ENCODE measurements at regions not wholly inside any gene's neighbourhood (a gene's known extent, or its start where the extent isn't known, plus 50 kb on each side); places are given as distances from the start of the nearest gene placed in this dataset.

GRCh38 chr6:138562691-138563090 lies 63.4 kb upstream of the NHSL1 start:
- no peak for DNase-seq (ENCODE audit: low read depth, low spot score)
- H3K27me3 ChIP-seq (ENCODE audit: control insufficient read depth in 2 of 2, insufficient read depth in 2 of 2, low read length in 2 of 2): no peaks in the 10 kb centered on the region
- no peak for FAIRE-seq
- CTCF ChIA-PET: no interaction called here
- H3K4me3 ChIP-seq (replicated peaks in 1 of 3; ENCODE audit: insufficient read depth in 1 of 3, low read depth in 1 of 3, low read length in 3 of 3): no peak overlapping the region
- H3K4me2 ChIP-seq (ENCODE audit: insufficient read depth, low read length): no peak overlapping the region
- no peak overlapping the region for H3K27ac ChIP-seq (ENCODE audit: insufficient read depth, low read depth, low read length)
- dilution Hi-C loops (cut with MboI; ENCODE audit: extremely low pct_ligation_motif_present, low sequenced_read_pairs): no loop called here
- peaks cover 53% of the 10 kb centered on the region for H3K79me2 ChIP-seq (ENCODE audit: control insufficient read depth, insufficient read depth, low read length)
- H3K36me3 ChIP-seq (ENCODE audit: control insufficient read depth in 2 of 2, extremely low read depth in 1 of 2, insufficient read depth in 2 of 2, low read length in 2 of 2): no peaks in the 10 kb centered on the region
- no TSS peak for BruUV-seq (replicated peaks)
- H3K9me3 ChIP-seq (replicated peaks; ENCODE audit: control insufficient read depth, insufficient read depth, low read length): no peaks in the 10 kb centered on the region
- no peak overlapping the region for H3K9ac ChIP-seq (replicated peaks; ENCODE audit: extremely low read depth, insufficient read depth, low read length)
- POLR2A ChIA-PET: no interaction called here
- TF ChIP-seq POLR2A (IDR thresholded peaks at IDR 0.05; ENCODE audit: low read depth, low read length): no peak
- no peak for TF ChIP-seq JUN (IDR thresholded peaks at IDR 0.05; ENCODE audit: borderline replicate concordance, insufficient read depth, insufficient read length, low read depth)
- no peak for TF ChIP-seq EZH2 (IDR thresholded peaks at IDR 0.05; ENCODE audit: borderline replicate concordance, low read depth, low read length, severe bottlenecking)
- no peak for TF ChIP-seq GATA2 (IDR thresholded peaks at IDR 0.05; ENCODE audit: insufficient read depth, insufficient read length, low read depth, low read length)
- TF ChIP-seq MYC (IDR thresholded peaks at IDR 0.05; ENCODE audit: low read depth, low read length): no peak
- no peak for TF ChIP-seq POLR2AphosphoS5 (IDR thresholded peaks at IDR 0.05; ENCODE audit: insufficient read depth, low read depth, low read length)
- no peak for TF ChIP-seq CTCF (IDR thresholded peaks at IDR 0.05; ENCODE audit: extremely low read depth in 1 of 2, insufficient read depth in 1 of 2, low read depth in 1 of 2, low read length in 2 of 2)
- no peak for TF ChIP-seq FOS (IDR thresholded peaks at IDR 0.05; ENCODE audit: borderline replicate concordance, insufficient read depth, low read length)
- TF ChIP-seq MAX (IDR thresholded peaks at IDR 0.05; ENCODE audit: insufficient read depth, insufficient read length): no peak
- H2AFZ ChIP-seq (ENCODE audit: low read depth, low read length): no peak overlapping the region
- no peaks in the 10 kb centered on the region for H3K4me1 ChIP-seq (ENCODE audit: control insufficient read depth, extremely low read depth, insufficient read depth, low read length)
- no peaks in the 10 kb centered on the region for H3K9me1 ChIP-seq (replicated peaks; ENCODE audit: control insufficient read depth, extremely low read depth, insufficient read depth, low read length)
- intact Hi-C loops (cut with micrococcal nuclease): no loop called here
- no peaks in the 10 kb centered on the region for H4K20me1 ChIP-seq (replicated peaks; ENCODE audit: control insufficient read depth, extremely low read depth, insufficient read depth, low read length)

Data from endothelial cell of umbilical vein (primary cell).